PC-9 (cell line): ENCODE measurements at regions not wholly inside any gene's neighbourhood (a gene's known extent, or its start where the extent isn't known, plus 50 kb on each side); places are given as distances from the start of the nearest gene placed in this dataset.

Experiments used
- CTCF ChIP-seq: fragments of 200-600 bp; sonication (generic); conservative IDR thresholded peaks from 2 replicates; pipeline ENCODE4 v1.6.1; 2017; ENCODE audit warnings: mixed run types, antibody characterized with exemption, mild to moderate bottlenecking, moderate library complexity
- EZH2 ChIP-seq: fragments of 200-600 bp; sonication (generic); IDR thresholded peaks from 2 replicates; pipeline ENCODE4 v1.8.0; 2017; ENCODE audit warnings: antibody characterized with exemption, low read depth

- TF ChIP-seq CTCF (no peak), EZH2 (no peak)
Observed at GRCh38 chr1:30451532-30452125, 271.8 kb downstream of the MATN1 start.
